Suppressor macrophage treated with lipopolysaccharide for 1 hour (primary cell): ENCODE measurements at regions not wholly inside any gene's neighbourhood (a gene's known extent, or its start where the extent isn't known, plus 50 kb on each side); places are given as distances from the start of the nearest gene placed in this dataset.

Experiments used
- DNase-seq, 3 donors: peaks; one replicate each; pipeline ENCODE4 v3.0.0-alpha.2; 2020 to 2022

DNA sequence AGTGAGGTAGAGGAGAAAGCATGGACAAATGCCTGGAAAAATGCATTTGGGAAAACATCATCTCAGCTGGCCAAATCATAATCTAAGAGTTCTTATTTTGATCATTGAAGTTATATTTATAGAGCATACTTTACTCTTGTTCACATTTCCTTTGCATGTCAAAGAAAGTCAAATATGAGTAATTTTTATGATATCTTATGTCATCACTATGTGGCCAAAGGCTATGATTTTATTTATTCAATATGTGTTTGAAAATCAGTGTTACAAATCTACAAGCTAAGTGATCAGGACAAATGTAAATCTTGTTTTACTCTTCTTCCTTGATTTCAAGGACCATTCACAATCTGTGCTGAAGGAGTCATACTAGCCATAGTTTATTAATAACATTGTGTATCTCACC is 237.2 kb upstream of the DPH6 start:
- DNase-seq = no peak

GRCh38 chr15:35784745-35785144 is 238.8 kb upstream of the DPH6 start:
- DNase-seq = no peak

DNA sequence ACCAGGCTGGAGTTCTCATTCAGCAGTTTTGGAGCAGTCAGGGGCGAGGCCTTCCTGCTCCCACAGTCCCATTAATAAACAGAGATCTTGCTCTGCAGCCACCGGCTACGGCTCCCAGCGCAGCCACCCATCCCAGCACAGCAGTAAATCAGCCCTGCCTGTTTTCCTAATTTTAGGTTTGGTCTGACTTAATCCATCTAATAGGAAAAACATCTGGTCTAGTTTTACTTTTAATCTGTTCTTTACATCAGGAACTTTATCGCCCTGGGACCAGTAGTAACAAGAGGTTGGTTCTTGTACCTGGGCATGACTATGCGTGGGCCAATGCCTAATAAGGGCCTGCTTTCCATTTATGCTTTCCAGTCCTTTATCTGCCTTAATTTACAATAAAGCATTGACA is 264.0 kb upstream of the DPH6 start:
- DNase-seq = no peak

DNA sequence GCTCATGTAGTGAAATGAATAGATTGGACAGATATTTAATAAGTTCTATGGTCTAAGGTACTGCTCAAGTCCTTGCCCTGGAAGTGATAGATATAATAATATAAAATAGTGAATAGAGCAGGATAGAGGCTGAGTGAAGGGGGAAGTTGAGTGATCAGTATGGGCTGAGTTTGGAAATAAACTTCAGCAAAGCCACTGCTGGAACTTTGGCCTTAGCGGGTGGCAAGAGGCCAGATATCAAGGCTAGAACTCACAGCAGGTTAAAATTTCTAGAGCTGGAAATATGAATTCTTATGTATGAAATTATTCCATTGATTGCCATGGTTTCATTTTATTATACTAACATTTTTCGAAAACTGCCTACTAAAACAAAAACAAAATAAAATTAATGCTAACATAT is 267.6 kb upstream of the DPH6 start:
- no peak for DNase-seq

DNA sequence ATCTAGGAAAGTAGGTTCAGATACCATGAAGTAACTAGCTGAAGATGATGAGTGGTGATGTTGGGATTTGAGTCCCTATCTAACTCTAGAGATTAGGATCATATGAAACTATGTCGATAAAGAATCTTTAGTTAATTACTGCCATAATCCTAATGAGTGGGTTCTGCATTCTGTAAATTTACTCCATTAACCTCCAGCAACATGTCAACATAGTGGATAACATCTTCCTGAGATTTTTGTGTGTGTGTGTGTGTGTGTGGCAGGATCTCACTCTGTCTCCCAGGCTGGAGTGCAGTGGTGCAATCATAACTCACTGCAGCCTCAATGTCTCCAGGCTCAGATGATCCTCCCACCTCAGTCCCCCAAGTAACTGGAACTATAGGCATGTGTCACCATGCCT is 272.9 kb upstream of the DPH6 start:
- DNase-seq = no peak

DNA sequence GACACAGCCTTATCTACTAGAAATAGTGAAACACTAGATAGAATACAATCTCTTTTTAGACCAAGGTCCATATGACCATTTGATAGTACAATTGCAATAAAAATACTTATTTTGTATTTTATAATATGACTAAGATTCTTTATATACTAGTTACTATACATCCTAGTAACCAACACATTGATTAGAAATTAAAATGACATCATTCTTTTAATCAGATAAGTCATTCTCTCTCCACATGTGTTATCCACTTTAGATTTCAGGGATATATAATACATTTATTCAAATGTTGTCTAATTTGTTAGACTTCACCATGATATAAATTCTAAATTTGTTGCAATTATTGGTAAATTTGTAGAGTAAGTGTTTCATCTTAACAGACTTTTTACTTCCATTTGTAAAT is 276.2 kb upstream of the DPH6 start:
- no peak for DNase-seq

DNA sequence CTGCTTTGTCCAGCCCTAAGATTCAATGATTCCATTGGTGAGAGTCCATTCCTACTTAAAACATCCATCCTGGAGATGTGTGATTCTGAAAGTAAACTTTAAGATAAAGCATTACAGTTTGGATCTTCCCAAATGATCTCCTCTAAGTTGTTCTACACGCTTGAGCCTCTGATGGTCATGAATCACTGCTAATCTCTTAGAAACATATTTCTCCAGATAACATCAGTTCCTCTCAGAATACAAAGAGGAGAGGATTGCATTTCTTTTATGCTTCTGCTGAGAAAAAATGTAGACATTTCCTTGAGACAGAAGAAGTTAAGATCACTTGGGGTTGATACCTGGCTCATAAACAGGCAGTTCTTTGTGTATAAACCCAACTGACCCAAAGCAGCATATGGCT is 281.2 kb upstream of the DPH6 start:
- DNase-seq = no peak

GRCh38 chr15:35827911-35828310 is 281.9 kb upstream of the DPH6 start:
- no peak for DNase-seq

- no peak for DNase-seq
Observed at GRCh38 chr15:35833581-35833980, 287.6 kb upstream of the DPH6 start.

DNA sequence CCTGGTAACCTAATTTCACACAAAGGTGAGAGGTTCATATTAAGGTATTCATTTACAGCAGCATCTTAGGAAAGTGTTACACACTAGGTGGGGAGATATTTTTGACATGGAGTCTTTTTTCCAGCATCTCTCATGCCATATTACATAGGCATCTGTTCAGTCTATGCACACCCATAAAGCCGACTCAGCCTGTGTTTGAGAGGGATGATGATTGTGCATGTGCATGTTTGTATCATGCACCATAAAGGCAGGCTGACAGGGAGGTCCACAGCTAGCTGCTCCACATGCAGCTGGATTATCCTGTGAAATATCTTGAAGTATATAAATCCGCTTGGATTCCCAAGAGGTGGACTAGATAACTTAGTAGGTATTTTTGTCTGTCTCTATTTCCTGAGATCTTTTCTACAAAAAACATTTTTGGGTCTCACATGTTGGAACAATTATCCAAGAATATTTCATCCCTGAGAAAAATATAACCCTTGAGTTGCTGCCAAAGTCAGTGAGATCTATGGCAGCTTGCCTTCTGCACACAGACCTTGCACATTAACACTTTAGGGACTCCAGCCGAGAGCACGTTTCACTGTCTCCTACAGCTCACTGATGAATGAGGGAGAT is 288.4 kb upstream of the DPH6 start:
- no peak for DNase-seq

- no peak for DNase-seq
Observed at GRCh38 chr15:35834866-35835265, 288.9 kb upstream of the DPH6 start.

- no peak for DNase-seq
Observed at GRCh38 chr15:35838424-35839111, 292.6 kb upstream of the DPH6 start.

- no peak for DNase-seq
Observed at GRCh38 chr15:35842631-35843030, 296.7 kb upstream of the DPH6 start.

GRCh38 chr15:35843498-35843897 is 297.5 kb upstream of the DPH6 start:
- DNase-seq = no peak

DNA sequence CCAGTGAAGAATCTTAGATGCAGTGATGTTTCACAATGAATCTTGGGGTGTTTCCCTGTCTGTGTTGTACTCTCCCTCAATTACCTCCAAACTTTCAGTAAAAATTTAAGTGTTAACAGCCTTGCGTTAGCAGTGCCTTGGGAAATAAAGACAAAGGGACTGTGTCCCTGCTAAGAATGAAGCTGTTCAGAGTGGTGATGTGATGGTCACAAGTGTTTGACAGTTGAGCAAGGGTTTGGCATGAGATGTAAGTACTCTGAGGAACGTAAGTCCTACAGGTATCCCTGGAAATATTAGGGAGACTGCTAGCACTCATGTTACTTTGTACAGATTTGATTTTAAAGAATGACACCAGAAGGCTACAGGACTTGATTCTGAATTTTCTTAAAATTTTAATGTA is 304.3 kb upstream of the DPH6 start:
- DNase-seq = no peak

- DNase-seq = no peak
Observed at GRCh38 chr15:35851491-35851890, 305.5 kb upstream of the DPH6 start.

DNA sequence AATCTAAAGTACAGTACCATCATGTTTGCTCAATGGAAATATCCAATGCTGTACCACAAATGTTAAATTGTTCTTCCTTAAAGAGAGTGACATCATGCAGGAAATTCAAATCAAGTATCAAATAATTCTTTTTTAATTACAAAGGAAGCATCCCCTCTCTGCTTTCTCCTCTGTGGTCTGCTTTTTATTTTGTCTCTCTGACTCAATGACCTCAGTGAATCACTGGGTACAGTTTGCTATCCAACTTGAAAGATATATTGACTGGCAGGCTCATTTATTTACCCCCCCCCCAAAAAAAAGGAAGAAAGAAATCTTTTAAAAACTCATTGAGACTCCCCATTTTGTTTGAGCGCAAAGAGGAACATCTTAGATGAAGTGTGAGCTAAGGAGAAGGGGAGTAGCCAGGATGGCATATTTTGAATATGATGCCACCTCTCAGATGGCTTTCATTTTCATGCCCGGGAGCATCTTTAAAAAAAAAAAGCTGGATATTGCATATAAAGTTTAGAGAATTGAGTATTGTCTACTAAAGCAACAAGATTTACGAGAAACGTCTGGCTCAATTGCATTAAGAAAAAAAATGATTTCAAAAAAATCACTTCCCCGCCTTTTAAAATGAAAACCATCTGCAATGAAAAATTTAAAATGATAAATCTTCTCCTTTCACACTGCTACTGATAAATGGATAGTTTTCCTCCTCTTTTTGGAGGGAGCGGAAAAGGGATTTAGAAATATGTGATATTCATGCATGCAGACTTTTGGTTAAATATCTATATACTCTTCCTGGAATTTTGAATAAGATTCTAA is 307.1 kb upstream of the DPH6 start:
- DNase-seq = no peak

DNA sequence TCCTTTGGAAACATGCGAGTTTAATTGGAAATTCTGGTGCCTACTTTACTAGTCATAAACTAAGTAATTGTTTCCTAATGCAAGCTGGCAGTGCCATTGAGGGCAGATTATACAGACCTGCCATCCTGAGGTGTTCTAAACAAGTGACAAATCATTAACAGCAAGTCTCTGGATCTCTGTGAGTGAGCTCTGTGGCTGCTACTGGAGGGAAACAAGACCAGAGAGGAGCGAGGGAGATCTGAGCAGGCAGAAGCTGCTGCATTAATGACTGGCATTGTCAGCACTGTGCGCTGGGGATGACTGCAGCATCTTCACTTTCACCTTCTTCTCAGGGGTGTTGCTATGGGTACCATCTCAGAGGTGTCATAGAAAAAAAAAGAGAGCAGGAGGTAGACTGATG is 308.4 kb upstream of the DPH6 start:
- DNase-seq = no peak

DNA sequence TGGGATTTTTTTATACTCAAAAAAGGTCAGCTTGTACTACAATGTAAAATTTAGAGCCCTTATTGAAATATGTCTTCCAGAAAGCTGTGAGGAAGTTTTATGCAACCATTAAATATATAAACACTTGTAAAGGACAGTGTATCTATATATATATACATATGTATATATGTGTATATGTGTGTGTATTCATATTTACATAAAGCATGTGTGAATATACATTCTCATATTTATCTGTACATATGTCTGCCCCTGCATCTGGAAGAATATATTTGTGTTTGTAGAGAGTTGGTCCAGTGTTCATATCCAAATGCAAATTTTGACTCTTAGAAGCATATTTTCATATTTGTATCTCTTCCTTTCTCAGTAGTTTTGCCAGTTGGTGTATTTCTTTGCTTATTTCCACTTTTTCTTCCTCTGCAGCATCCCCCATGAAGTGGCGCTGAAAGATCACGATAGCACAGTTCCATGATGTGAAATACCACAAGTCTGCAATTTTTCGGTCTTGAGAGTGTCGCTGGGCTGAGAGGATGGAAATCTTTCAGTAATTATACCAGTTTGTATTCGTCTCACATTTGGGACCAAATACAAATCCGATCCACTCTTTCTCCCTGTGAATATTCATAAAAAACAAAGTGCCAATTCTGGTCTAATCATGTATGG is 311.7 kb upstream of the DPH6 start:
- DNase-seq = no peak

GRCh38 chr15:35858707-35859106 is 312.7 kb upstream of the DPH6 start:
- no peak for DNase-seq

GRCh38 chr15:35863655-35864054 is 317.7 kb upstream of the DPH6 start:
- DNase-seq = no peak

DNA sequence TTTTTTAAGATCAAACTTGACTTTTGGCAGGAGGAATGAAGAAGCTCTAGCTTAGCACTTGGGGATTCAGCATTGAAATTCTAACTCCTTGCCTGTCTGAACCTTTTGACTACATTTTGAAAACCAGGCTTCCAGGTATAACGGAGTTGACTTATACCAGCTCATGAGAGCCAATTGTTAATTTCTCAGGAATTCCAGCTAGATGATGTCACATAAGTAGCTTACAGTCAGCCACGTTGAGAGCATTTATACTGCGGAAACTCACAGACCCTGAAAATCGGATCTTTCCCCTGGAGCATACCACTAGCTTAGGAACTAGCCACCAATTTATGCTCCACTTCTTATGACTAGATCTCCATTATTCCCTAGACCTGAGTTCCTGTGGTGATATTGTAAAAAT is 321.4 kb upstream of the DPH6 start:
- no peak for DNase-seq

GRCh38 chr15:35871282-35871681 is 325.3 kb upstream of the DPH6 start:
- DNase-seq = no peak

DNA sequence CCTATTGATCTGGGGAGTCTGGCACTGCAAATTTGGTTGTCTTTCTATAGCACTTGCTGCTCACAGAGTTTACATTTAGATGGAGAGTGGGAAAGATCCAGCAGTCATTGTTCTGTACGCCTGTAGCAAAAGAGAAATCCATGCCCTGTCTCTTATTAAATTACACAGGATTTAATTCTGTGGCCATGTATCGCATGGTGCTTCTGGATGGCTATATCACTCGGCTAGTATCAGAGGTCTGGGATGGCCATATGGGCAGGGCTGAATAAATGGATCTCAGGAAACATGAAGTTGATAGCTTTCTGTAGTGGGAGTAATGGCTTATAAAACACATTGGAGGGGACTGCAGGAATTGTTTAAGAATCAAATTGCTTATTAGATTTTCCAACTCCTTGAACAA is 325.8 kb upstream of the DPH6 start:
- no peak for DNase-seq
